ENCODE measurements at regions not wholly inside any gene's neighbourhood (a gene's known extent, or its start where the extent isn't known, plus 50 kb on each side); places are given as distances from the start of the nearest gene placed in this dataset.

GRCh38 chr10:25678666-25679065, 255.4 kb upstream of the MYO3A start:
- Histone ChIP-seq H3K23me2 (ENCODE audit: low read depth, low read length) (no peaks in the 10 kb centered on the region), H3K79me2 (ENCODE audit: control insufficient read depth in 1 of 2, insufficient read depth in 2 of 2, low read length in 2 of 2) (no peaks in the 10 kb centered on the region), H3K9ac (replicated peaks in 1 of 4; ENCODE audit: extremely low read depth in 1 of 4, low read depth in 3 of 4, low read length in 3 of 4) (no peak overlapping the region), H3K4ac (replicated peaks; ENCODE audit: insufficient read length, low read depth, low read length) (no peak overlapping the region), H3K9me3 (ENCODE audit: insufficient read depth in 2 of 2, low read depth in 1 of 2, low read length in 1 of 2) (peaks cover 3% of the 10 kb centered on the region in 2 experiments; a peak in 1 of 4 replicates), H3K14ac (ENCODE audit: insufficient read length) (no peak overlapping the region), H3K79me1 (ENCODE audit: low read depth, low read length) (no peaks in the 10 kb centered on the region), H2BK120ac (replicated peaks; ENCODE audit: low read depth, low read length) (no peak overlapping the region), H2AK5ac (ENCODE audit: low read depth, low read length) (no peak overlapping the region), H4K20me1 (replicated peaks in 1 of 2; ENCODE audit: control insufficient read depth in 1 of 2, insufficient read depth in 2 of 2, low read length in 2 of 2) (no peaks in the 10 kb centered on the region), H3K23ac (ENCODE audit: insufficient read length) (no peak overlapping the region), H3K27me3 (replicated peaks in 1 of 4; ENCODE audit: control insufficient read depth in 3 of 4, extremely low read depth in 1 of 4, insufficient read depth in 3 of 4, low read length in 3 of 4) (no peaks in the 10 kb centered on the region), H3K27ac (ENCODE audit: low read depth, low read length) (no peak overlapping the region), H4K8ac (ENCODE audit: extremely low read depth, insufficient read depth, low read length) (no peak overlapping the region), H3K56ac (replicated peaks; ENCODE audit: insufficient read length, low read depth, low read length) (no peak overlapping the region), H3K4me1 (replicated peaks in 1 of 4; ENCODE audit: control insufficient read depth in 3 of 4, insufficient read depth in 4 of 4, low read length in 3 of 4) (peaks cover 0 to 5% (median 1%) of the 10 kb centered on the region in 4 experiments; a peak in 1 of 7 replicates), H3K4me3 (ENCODE audit: extremely low read depth in 1 of 4, insufficient read depth in 2 of 4, low read depth in 3 of 4, low read length in 4 of 4) (no peak overlapping the region), H2AFZ (ENCODE audit: low read length) (no peak overlapping the region), H2BK5ac (ENCODE audit: low read depth, low read length) (no peak overlapping the region), H3K18ac (ENCODE audit: extremely low read depth, low read length) (no peak overlapping the region), H3K4me2 (ENCODE audit: insufficient read depth in 1 of 2, low read depth in 2 of 2, low read length in 2 of 2) (no peak overlapping the region), H3K36me3 (ENCODE audit: control insufficient read depth in 2 of 4, insufficient read depth in 4 of 4, low read length in 3 of 4) (no peaks in the 10 kb centered on the region), H2BK20ac (ENCODE audit: low read length) (no peak overlapping the region), H4K91ac (replicated peaks; ENCODE audit: insufficient read length, low read length) (no peak overlapping the region), H4K5ac (ENCODE audit: insufficient read length, low read depth, low read length) (no peak overlapping the region), H2BK12ac (ENCODE audit: low read depth, low read length) (no peak overlapping the region), H2BK15ac (ENCODE audit: low read length) (no peak overlapping the region)
- 83% methylated on average over 2 of the region's 2 CpGs; no CpG with 5 or more reads in 1 of the 2 experiments for WGBS, 2 experiments (ENCODE audit: extremely low coverage in 1 of 2, insufficient coverage in 1 of 2, insufficient read length in 1 of 2, insufficient replicate concordance in 2 of 2, low coverage in 1 of 2, low lambda C conversion rate in 2 of 2, missing lambda C conversion rate in 1 of 2)
- FAIRE-seq (no peak), DNase-seq (ENCODE audit: low read depth in 1 of 2, low spot score in 2 of 2) (no peak)
- TF ChIP-seq KDM1A (IDR thresholded peaks at IDR 0.05; ENCODE audit: borderline replicate concordance, low read length) = no peak
- no peak for TF ChIP-seq HDAC6 (IDR thresholded peaks at IDR 0.05; ENCODE audit: low read depth, low read length)
- no peak for TF ChIP-seq SUZ12 (IDR thresholded peaks at IDR 0.05; ENCODE audit: low read length)
- no peak for TF ChIP-seq TBP (IDR thresholded peaks at IDR 0.05; ENCODE audit: low read depth, low read length)
- TF ChIP-seq SP2 (IDR thresholded peaks at IDR 0.05; ENCODE audit: low read length) = no peak
- no peak for TF ChIP-seq CHD2 (IDR thresholded peaks at IDR 0.05; ENCODE audit: low read length)
- no peak for TF ChIP-seq RNF2 (IDR thresholded peaks at IDR 0.05; ENCODE audit: borderline replicate concordance, low read depth, low read length, missing control alignments, poor library complexity, severe bottlenecking)
- no peak for TF ChIP-seq BACH1 (IDR thresholded peaks at IDR 0.05; ENCODE audit: low read length)
- TF ChIP-seq SP1 (IDR thresholded peaks at IDR 0.05; ENCODE audit: low read depth, low read length) = no peak
- CTCF ChIA-PET (ENCODE audit: partially characterized antibody) = interaction anchor here (0.8 to 1.7 kb wide), 4 partner anchors 7 to 124 kb away, joined by 3 to 7 read pairs (median 4); no protein-coding TSS in a partner anchor
- POLR2A ChIA-PET (ENCODE audit: partially characterized antibody) = no interaction called here
